Type B pancreatic cell (in vitro differentiated cells): ENCODE measurements at regions not wholly inside any gene's neighbourhood (a gene's known extent, or its start where the extent isn't known, plus 50 kb on each side); places are given as distances from the start of the nearest gene placed in this dataset.

Experiments used
- DNase-seq: peaks from one replicate; pipeline ENCODE4 v3.0.0; 2021; ENCODE audit warnings: mixed read lengths; ENCODE audit not compliant: unreplicated experiment; ENCODE audit errors: extremely low spot score
- H3K27ac Mint-ChIP-seq: 2 replicates; pipeline ENCODE4 v1.8.0; 2021; ENCODE audit warnings: mild to moderate bottlenecking, mixed read lengths
- H3K27me3 Mint-ChIP-seq: 2 replicates; pipeline ENCODE4 v1.8.0; 2021; ENCODE audit warnings: mixed read lengths
- H3K36me3 Mint-ChIP-seq: 2 replicates; pipeline ENCODE4 v1.8.0; 2021; ENCODE audit warnings: mixed read lengths
- H3K4me1 Mint-ChIP-seq: one replicate; pipeline ENCODE4 v1.8.0; 2021; ENCODE audit warnings: mixed read lengths; ENCODE audit not compliant: unreplicated experiment
- H3K4me3 Mint-ChIP-seq: 2 replicates; pipeline ENCODE4 v1.8.0; 2021; ENCODE audit warnings: mild to moderate bottlenecking, mixed read lengths
- H3K9me3 Mint-ChIP-seq: 2 replicates; pipeline ENCODE4 v1.8.0; 2021; ENCODE audit warnings: mixed read lengths
- TF ChIP-seq, protein P1 (sequence below): fragments of 200-600 bp; sonication (generic); conservative IDR thresholded peaks from 2 replicates; pipeline ENCODE4 v1.5.0; 2021; ENCODE audit warnings: antibody characterized with exemption, mild to moderate bottlenecking

DNA sequence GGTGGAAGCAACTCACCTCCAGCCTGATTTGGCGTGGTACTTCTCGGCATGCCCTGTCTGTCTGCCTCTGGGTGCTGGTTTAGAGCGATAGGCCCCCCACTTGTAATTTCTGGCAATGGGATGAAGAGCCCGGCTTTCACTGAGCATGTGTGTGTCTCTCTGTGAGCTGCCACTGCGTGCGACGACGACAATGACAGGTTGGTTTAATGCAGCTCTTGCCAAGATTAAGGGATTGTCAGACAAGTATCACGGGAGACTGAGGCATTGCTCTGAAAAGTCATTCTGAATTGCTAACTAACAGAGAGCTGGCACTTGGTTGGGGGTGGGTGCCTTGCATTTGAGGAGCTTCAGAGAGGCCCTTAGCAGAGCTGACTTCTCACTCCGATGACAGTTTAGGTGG is 348.8 kb upstream of the CLINT1 start:
- no peaks in the 10 kb centered on the region for H3K9me3 Mint-ChIP-seq
- no peak for DNase-seq
- TF ChIP-seq, protein P1, sequence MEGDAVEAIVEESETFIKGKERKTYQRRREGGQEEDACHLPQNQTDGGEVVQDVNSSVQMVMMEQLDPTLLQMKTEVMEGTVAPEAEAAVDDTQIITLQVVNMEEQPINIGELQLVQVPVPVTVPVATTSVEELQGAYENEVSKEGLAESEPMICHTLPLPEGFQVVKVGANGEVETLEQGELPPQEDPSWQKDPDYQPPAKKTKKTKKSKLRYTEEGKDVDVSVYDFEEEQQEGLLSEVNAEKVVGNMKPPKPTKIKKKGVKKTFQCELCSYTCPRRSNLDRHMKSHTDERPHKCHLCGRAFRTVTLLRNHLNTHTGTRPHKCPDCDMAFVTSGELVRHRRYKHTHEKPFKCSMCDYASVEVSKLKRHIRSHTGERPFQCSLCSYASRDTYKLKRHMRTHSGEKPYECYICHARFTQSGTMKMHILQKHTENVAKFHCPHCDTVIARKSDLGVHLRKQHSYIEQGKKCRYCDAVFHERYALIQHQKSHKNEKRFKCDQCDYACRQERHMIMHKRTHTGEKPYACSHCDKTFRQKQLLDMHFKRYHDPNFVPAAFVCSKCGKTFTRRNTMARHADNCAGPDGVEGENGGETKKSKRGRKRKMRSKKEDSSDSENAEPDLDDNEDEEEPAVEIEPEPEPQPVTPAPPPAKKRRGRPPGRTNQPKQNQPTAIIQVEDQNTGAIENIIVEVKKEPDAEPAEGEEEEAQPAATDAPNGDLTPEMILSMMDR: no peak
- H3K4me1 Mint-ChIP-seq: peaks cover 4% of the 10 kb centered on the region
- H3K36me3 Mint-ChIP-seq: no peaks in the 10 kb centered on the region
- peaks cover 2% of the 10 kb centered on the region for H3K27me3 Mint-ChIP-seq
- no peak overlapping the region for H3K27ac Mint-ChIP-seq
- no peak overlapping the region for H3K4me3 Mint-ChIP-seq

DNA sequence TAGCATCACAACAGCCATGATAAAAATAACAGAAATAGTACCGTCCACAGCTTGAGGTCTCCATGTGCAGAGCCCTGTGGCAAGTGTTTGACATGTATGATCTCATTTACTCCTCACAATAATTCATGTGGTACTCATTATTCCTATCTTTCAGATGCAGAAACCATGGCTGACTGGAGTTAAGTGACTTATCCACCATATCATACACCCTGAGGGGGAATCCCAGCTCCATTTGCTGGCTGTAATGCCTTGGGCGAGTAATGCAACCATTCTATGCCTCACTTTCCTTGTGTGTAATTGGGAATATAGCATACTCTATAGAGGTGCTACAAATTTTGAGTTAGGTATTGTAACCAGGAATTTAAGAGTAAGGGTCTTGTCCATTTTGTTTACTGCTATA is 347.0 kb upstream of the CLINT1 start:
- DNase-seq: no peak
- peaks cover 2% of the 10 kb centered on the region for H3K27me3 Mint-ChIP-seq
- no peak overlapping the region for H3K27ac Mint-ChIP-seq
- H3K9me3 Mint-ChIP-seq: no peaks in the 10 kb centered on the region
- no peak overlapping the region for H3K4me3 Mint-ChIP-seq
- no peaks in the 10 kb centered on the region for H3K36me3 Mint-ChIP-seq
- peaks cover 5% of the 10 kb centered on the region for H3K4me1 Mint-ChIP-seq
- TF ChIP-seq, protein P1: no peak

DNA sequence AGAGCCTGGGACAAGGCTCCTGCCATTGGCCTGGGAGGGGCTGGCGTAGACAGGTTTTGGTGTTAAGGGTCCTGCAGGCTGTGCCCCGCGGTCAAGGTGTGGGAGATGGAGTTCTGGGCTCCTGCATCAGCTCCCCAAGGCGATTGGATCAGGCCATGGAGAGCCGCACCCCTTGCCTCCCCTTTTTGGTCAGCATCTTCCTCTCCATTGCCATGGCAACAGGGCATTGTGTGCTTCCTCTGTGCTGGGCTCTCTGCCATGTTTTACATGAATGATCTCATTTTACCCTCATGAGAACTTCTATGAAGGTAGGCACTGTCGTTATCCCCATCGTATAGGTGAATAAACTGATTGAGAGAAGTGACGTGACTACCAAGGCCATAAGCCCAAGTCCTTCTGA is 344.3 kb upstream of the CLINT1 start:
- no peak for DNase-seq
- no peak overlapping the region for H3K4me3 Mint-ChIP-seq
- H3K36me3 Mint-ChIP-seq: no peaks in the 10 kb centered on the region
- H3K27me3 Mint-ChIP-seq: peaks cover 8% of the 10 kb centered on the region
- H3K4me1 Mint-ChIP-seq: peaks cover 5% of the 10 kb centered on the region
- TF ChIP-seq, protein P1: no peak
- H3K9me3 Mint-ChIP-seq: no peaks in the 10 kb centered on the region
- H3K27ac Mint-ChIP-seq: no peak overlapping the region

DNA sequence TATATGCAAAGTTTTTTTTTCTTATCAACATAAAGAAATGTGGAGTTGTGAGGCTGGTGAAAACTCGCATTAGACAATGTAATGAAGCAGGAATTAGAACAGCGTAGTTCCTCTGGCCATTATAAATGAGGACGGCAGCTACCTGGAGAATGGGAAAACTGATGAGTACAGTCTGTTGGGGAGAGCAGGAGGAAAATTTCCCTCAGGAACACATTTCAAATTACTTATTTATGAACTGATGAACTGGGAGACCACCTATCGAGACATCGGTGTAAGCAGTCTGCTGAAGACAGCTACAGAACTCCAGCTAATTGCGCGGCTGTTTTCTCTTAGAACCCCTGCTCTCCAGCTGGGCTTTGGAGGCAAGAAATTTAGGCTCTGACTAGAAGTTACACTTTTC is 343.9 kb upstream of the CLINT1 start:
- no peak for DNase-seq
- Mint-ChIP-seq H3K4me1 (peaks cover 5% of the 10 kb centered on the region), H3K36me3 (no peaks in the 10 kb centered on the region), H3K4me3 (no peak overlapping the region), H3K27me3 (peaks cover 12% of the 10 kb centered on the region), H3K9me3 (no peaks in the 10 kb centered on the region), H3K27ac (no peak overlapping the region)
- TF ChIP-seq, protein P1: no peak

DNA sequence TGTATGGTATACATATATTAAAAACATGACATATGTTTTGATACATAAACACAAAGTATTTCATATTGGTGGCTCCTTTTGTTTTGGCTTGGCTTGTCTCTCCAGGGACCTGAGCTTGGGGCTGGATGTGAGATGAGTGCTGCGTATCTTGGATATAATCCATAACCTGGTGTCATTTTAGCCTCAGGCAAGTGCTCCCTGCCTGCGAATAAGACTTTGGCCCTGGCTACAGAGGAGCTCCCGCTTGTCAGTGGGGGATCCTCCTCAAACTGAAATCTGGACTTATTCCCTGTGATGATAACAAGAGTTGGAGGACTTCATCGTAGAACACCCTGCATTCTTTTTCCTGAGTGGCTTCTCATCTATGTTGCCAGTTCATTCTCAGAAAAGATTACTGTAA is 341.7 kb upstream of the CLINT1 start:
- Mint-ChIP-seq H3K27me3 (peaks cover 13% of the 10 kb centered on the region), H3K27ac (no peak overlapping the region), H3K9me3 (no peaks in the 10 kb centered on the region), H3K36me3 (no peaks in the 10 kb centered on the region), H3K4me3 (no peak overlapping the region), H3K4me1 (peaks cover 11% of the 10 kb centered on the region)
- no peak for DNase-seq
- TF ChIP-seq, protein P1: no peak

DNA sequence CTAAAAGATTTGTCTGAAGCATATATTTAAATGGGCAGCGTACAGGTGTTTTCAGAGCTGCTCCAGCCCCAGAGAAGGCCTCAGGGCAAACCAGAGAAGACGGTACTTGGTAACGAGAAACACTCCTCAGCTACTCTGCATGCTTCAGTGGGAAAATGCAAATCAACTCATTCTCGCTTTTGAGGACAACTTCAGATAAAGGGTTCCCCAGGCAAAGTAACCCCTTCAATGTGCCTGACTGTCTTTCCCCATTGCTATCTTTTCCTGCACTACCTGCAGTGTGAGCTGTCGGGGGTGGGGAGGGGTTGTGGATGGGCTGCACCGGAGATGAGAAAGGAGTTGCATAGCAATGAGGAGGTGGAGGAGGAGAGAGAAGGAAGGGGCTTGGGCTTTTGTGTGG is 339.7 kb upstream of the CLINT1 start:
- Mint-ChIP-seq H3K27me3 (peaks cover 14% of the 10 kb centered on the region), H3K27ac (no peak overlapping the region), H3K9me3 (no peaks in the 10 kb centered on the region), H3K4me1 (peaks cover 22% of the 10 kb centered on the region), H3K36me3 (no peaks in the 10 kb centered on the region), H3K4me3 (no peak overlapping the region)
- DNase-seq: no peak
- TF ChIP-seq, protein P1: no peak
